GM23338 (cell line): ENCODE measurements at regions not wholly inside any gene's neighbourhood (a gene's known extent, or its start where the extent isn't known, plus 50 kb on each side); places are given as distances from the start of the nearest gene placed in this dataset.

ENCODE experiments used
- EZH2 ChIP-seq: fragments of 200-600 bp; sonication (generic); IDR thresholded peaks from one replicate; pipeline ENCODE4 v1.8.0; 2017; ENCODE audit warnings: antibody characterized with exemption, mild to moderate bottlenecking, low read depth; ENCODE audit not compliant: unreplicated experiment
- TF ChIP-seq, protein P1 (sequence below), 2 experiments: fragments of 200-600 bp in 1 of 2; sonication (generic) in 1 of 2; conservative IDR thresholded peaks; 2 replicates each; pipeline versions ENCODE4 v1.5.1 to v1.6.1; 2016 to 2017; ENCODE audit warnings: antibody characterized with exemption in 2 of 2, low read depth in 2 of 2, mild to moderate bottlenecking in 2 of 2, moderate library complexity in 1 of 2

GRCh38 chr4:176571206-176571605, 221.5 kb downstream of the VEGFC start:
- TF ChIP-seq EZH2: no peak
- TF ChIP-seq, protein P1, sequence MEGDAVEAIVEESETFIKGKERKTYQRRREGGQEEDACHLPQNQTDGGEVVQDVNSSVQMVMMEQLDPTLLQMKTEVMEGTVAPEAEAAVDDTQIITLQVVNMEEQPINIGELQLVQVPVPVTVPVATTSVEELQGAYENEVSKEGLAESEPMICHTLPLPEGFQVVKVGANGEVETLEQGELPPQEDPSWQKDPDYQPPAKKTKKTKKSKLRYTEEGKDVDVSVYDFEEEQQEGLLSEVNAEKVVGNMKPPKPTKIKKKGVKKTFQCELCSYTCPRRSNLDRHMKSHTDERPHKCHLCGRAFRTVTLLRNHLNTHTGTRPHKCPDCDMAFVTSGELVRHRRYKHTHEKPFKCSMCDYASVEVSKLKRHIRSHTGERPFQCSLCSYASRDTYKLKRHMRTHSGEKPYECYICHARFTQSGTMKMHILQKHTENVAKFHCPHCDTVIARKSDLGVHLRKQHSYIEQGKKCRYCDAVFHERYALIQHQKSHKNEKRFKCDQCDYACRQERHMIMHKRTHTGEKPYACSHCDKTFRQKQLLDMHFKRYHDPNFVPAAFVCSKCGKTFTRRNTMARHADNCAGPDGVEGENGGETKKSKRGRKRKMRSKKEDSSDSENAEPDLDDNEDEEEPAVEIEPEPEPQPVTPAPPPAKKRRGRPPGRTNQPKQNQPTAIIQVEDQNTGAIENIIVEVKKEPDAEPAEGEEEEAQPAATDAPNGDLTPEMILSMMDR (conservative IDR thresholded peaks at IDR 0.05; ENCODE audit: low read depth in 2 of 2): no peak
